CD4-positive, alpha-beta T cell treated with Interleukin-17A for 1 hour (primary cell): ENCODE measurements at regions not wholly inside any gene's neighbourhood (a gene's known extent, or its start where the extent isn't known, plus 50 kb on each side); places are given as distances from the start of the nearest gene placed in this dataset.
"Not testable (repeated sequence)": the region's sequence is repeated elsewhere in the genome, so short reads cannot be mapped to it uniquely, and the experiment has no call there.

ENCODE experiments used
- DNase-seq: peaks from one replicate; pipeline ENCODE4 v3.0.0-alpha.2; 2020

DNA sequence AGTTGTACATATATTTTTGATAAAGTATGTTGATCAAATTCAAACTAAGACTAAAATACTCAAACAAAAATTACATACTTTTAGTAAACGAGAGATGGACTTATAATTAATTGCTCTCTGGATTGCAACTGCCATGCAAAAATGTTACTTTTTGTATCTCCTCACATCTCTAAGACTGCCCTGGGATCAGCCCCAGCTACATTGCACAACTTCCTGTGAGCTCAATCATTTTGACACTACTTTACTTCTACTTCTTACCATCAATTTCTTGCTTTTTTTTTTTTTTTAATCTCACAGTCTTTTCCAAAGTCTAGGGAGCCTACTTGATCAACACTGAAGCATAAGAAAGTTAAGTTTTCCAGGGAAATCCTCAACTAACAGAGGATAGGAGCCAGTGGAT is 506.0 kb upstream of the CDH10 start:
- DNase-seq: no peak

DNA sequence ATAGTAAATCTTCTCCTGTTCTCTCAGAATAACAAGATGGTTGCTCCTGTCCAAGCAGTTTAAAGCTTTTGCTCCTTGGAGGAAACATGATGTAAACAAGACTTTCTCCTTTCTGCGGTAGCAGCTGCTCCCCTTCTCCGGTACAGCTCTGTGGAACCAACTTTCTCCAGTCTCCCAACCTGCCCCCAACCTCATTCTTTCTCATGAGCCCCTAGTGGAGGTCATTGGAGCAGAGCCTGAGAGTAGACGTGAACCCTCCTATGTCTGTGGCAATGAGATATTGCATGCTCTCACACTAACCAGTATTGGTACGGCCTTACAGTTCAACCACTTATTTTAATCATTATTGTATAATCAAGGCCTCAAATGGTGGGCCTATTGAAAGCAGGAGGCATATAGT is 483.8 kb upstream of the CDH10 start:
- no peak for DNase-seq

DNA sequence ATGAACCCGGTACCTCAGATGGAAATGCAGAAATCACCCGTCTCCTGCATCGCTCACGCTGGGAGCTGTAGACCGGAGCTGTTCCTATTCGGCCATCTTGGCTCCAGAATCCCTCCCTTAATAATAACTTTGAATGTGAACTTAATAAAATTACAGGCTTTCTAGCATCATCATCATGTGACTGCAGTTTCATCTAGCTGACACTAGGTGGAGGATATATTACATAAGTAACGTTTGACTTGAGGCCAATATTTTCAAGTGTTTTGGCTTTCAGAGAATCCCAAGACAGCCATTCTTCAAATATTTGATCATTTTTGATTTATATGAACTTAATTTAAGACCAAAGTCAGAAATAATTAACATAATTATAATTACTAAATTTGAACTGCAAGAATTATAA is 474.9 kb upstream of the CDH10 start:
- DNase-seq: no peak

DNA sequence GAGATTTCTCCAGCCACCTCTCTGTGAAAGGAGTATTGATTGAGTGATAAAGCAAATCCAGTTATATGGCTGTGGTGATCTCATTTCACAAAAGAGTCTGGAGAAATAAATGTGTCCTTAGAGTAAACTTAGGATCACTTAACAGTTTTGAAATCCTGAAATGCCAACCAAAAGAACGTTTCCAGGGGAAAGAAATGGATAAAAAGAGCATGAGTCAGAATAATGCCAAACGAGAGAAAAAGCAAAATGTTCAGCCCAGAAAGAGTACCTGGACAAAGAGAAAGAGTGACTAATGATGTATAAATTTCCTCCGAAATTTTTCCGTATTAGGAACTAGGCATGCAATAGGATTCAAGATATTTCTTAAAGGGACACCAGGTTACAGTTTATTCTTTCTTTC is 463.1 kb upstream of the CDH10 start:
- DNase-seq: no peak

DNA sequence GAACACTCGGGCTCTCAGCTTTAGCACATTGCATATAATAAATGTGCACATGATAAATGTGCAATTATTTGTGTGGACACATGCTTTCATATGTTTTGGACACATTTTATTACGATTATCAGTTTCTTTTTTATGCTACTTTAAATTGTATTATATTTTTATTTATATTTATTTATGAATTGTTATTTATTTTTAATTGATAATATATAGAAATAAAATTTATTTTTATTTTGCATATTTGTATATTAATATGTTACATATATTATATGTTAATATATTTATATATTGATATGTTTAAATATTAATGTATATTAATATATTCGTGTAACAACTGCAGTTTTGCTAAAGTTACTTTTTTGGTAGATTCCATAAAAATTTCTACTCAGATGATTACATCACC is 454.8 kb upstream of the CDH10 start:
- no peak for DNase-seq

DNA sequence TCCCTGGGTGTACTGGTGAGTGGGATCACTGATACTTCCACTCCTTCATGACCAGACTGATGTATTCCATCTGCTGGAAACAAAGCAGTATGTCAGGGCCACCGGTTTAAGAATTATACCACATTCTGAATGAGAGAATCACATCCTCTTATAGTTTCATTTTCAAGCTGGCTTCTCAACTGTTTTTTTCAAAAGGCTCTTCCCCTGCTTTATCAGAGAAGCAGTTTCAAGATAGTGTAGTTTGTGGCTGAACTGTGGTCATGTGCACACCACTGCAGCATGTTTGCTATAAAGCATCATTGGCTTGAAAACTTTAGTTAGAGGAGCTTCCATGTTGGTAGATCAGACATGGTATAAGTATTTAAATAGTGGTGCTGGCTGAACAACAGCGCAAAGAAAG is 450.5 kb upstream of the CDH10 start:
- no peak for DNase-seq

DNA sequence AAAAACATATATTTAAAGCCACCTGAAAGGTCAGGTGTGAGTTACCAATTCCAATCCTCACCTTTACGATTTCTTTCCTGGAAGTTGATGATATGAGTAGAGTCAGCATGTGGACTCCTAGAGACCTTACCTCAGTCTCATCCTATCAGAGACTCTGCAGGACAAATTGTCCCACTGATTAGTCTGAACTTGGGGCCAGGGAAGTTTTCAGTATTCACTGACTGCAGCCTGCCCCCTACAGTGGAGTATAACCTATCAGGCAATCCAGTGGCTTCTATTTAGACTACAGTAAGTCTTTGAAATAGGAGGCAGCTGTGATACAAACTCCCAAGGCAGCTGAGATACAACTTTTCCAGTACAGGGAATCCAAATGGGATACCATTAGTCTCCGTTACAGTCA is 449.4 kb upstream of the CDH10 start:
- DNase-seq: no peak

DNA sequence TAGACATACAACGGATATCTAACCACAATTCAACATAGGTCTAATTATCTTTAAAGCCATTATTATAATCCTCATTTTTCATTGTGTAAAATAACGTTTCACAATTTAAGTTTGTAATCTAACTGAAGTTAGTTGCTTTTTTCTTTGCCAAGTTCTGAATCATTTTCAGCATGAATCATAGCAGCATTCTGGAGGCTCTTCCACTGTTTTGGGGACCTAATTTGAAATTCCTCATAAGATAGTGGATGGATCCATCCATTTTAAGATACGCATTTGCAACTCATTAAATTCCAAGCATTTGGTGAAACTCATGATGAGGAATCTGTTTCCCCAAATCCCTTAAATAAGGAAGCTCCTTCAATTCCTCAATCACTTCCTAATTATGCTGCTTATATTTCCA is 447.1 kb upstream of the CDH10 start:
- DNase-seq: no peak

DNA sequence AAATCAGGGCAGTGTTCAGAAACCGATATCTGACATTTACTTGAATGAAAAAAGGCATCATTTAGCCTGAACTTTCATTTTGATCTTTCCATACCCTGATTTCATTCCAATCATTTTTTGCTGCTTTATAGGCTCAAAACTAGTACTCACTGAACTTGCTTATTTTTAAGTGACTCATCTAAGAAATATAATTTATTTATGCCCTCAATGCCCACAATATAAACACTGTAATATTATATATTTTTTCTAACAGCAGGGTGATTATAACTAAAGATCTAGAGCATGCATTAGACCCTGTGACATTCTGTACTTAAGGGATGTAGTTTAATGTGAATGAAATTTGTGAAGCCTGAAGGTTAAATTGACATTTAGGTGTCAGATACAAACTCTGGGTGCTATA is 446.1 kb upstream of the CDH10 start:
- DNase-seq: no peak

DNA sequence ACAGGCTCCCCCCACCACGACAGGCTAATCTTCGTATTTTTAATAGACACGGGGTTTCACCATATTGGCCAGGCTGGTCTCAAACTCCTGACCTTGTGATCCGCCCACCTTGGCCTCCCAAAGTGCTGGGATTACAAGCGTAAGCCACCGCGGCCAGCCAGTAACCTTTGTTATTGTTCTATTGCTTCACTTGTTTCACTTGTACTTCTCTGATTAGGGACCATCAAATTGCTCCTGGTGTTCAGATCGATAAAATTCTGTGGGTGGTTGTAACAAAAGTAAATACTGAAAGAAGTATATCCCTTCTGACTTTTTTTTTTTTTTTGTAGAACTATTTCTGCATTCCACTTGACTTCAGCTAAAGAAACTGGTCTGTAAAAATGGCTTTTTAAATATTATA is 445.5 kb upstream of the CDH10 start:
- no peak for DNase-seq

DNA sequence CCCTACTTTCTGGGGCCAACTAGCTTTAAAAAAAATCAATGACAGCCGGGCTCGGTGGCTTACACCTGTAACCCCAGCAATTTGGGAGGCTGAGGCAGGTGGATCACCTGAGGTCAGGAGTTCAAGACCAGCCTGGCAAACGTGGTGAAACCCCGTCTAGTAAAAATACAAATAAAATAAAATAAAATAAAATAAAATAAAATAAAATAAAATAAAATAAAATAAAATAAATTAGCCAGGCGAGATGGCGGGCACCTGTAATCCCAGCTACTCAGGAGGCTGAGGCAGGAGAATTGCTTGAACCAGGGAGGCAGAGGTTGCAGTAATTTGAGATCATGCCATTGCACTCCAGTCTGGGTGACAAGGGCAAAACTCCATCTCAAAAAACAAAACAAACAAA is 443.9 kb upstream of the CDH10 start:
- not testable (repeated sequence) for DNase-seq

DNA sequence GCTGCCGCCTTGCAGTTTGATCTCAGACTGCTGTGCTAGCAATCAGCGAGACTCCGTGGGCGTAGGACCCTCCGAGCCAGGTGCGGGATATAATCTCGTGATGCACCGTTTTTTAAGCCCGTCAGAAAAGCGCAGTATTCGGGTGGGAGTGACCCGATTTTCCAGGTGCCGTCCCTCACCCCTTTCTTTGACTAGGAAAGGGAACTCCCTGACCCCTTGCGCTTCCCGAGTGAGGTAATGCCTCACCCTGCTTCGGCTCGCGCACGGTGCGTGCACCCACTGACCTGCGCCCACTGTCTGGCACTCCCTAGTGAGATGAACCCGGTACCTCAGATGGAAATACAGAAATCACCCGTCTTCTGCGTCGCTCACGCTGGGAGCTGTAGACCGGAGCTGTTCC is 438.5 kb upstream of the CDH10 start:
- not testable (repeated sequence) for DNase-seq

DNA sequence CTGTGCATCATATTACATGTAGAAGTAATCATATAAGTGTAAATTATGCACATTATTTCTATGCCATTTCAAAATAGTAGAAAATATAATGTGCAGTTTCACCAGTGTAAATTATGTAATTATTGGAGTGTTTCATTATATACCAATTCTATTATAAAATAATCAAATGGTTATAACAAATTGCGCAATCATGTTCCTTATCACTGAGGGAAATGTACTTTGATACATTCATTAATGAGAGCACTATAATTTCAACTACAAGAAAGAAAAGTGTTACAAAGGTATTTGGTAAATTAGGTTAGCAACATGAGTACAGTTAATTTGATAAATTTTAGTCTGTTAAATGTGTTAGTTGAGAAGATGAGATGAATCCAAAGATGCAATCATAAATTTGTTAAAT is 421.5 kb upstream of the CDH10 start:
- DNase-seq: no peak

DNA sequence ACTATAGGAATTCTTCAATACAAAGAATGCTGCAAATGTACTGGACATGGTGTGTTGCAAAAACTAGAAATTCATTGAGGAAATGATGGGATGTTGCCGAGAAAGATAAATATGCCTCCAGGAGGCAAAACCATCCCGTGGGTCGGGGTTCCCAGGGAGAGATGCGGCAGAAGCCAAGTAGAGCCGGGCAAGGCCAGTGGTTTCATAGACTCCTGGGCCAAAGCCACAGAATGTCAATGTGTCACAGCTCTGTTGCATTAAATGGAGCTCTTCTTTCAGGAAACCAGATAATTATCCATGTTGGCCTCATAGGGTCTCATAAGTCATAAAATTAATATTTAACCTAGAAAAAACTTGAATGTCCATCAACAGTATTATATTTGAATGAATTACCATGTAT is 419.5 kb upstream of the CDH10 start:
- DNase-seq: no peak

DNA sequence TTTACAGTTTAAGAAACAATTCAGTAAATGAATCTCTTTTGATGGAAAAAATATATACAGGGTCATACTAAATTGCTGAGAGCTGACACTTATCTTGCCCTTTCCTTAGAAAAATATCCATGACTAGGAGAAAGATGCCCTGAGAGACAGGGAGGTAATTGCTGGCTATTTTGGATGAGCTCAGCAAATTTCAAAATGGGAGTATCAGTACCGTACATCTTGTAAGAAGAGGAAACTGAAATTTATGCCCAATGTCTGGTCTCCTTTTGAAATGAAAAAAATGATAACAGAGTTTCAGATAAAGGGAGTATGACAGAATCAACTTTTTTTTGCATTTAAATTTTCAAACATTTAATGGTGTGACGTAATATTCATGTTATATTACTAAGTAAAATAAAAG is 415.8 kb upstream of the CDH10 start:
- no peak for DNase-seq

DNA sequence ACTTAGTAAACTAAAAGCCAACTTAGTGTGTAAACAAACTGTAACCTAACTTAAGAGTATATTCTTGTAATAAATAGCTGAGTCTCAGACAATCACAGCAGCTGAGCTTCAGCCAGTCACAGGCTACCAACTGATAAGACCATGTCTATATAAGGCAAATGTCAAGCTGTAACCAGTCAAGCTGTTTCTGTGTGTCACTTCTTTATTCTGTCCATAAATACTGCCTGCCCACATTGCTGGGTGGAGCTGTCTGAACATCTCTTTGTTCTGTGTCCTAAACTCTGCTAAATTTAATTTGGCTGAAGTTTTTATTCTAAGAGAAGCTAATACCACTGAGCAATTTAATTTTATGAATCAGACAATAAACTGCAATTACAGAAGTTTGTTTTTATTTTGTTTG is 412.1 kb upstream of the CDH10 start:
- DNase-seq: no peak

DNA sequence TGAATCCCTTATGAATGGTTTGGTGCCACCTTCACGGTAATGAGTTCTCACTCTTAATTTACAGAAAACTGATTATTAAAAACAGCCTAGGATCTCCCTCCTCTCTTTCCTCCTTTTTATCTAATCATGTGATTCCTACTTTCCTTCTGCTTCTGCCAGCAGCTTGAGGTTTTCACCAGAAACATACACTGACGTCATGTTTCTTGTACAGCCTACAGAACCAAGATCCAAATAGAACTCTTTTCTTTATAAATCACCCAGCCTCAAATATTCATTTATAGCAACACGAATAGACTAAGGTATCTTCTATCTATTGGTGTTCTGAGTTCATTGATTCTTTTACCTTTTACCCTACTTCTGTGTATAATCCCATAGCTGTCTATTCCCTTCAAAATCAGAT is 388.9 kb upstream of the CDH10 start:
- no peak for DNase-seq

DNA sequence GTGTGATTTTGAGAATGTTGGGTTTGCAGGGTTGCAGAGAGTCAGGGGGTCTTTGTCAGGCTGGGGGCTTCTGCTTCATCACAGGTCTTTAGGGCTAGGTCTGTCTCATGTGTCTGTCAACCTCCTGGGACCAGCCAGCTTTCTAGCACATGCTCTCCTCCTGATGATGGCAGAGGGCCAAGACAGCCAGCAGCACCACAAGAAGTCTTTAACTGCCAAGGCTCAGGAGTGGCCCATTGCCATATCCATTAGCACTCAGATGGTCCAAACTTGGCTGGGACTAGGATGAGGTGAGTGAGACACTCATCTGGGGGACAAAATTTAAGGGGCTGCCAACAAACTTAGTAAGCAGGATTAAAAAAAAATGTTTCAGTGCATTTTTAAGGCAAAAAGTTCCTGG is 384.2 kb upstream of the CDH10 start:
- DNase-seq: no peak

DNA sequence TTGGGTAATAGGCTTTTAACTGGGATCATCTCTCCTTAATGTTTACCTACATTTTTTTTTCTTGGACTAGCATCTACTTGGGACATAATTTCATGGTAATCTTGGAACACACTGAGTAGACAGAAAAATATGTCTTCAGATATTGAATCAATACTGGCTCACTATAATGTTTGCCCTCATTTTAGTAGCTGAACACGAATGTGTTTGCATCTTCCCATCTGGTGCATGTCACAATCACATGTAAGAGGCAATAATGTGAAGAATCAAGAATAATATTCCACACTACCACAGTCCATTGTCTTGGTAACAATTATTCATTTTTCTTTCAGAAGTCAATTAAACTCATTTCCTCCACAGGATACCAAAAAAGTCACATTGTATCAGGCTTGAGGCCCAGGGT is 382.7 kb upstream of the CDH10 start:
- no peak for DNase-seq

DNA sequence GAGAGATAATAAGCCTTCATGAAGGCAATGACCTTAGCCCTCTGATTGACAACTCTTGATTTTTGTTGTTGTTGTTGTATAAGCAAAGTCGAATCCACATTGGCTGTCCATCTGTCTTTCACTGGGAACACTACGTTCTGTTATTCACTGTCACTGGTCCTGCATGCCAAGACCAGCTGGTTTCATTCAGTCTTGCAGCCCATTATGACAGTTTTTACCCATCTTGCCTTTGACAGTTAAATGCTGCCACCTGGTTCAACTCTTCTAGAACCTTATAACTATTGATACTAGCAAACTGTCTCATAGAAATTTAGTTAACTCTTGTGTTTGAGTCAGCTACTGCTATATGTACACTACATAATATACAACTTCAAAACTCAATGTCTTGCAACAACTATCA is 382.3 kb upstream of the CDH10 start:
- no peak for DNase-seq

DNA sequence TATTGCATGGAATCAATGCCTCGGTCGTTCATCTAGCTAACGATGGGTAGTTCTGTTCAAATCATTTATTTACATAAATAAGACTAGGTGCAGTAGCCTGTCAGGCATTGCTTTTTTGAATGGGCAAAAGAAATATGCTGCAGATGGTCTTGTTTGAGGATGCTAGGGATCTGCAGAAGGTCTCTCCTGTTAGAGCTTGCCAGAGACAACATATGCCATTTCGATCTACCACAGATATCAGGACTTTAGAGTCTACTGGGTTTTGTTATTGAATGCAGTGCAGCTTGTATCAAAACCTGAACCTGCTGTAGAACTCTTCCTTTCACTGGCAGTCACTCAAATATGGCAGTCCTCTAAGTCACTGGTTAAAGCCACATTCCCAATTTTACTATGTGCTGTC is 381.1 kb upstream of the CDH10 start:
- no peak for DNase-seq

DNA sequence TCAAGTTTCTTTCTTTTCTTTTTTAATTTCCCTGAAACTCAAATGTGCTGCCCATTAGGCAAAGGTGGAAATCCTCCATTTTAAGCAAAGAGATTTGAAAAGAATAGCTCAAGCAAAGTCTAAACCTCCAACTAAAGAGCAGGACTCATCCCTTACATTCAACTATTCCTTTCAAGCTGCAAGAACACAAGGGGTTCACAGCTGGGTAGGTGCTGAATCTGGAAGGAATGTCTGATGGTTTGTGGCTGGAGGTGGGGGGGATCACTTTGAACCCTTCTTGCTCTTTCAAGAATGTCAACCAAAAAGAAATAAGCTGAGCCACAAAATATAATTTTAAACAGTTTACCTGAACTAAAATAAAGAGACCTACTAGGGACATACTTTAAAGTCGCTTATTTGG is 375.7 kb upstream of the CDH10 start:
- no peak for DNase-seq

DNA sequence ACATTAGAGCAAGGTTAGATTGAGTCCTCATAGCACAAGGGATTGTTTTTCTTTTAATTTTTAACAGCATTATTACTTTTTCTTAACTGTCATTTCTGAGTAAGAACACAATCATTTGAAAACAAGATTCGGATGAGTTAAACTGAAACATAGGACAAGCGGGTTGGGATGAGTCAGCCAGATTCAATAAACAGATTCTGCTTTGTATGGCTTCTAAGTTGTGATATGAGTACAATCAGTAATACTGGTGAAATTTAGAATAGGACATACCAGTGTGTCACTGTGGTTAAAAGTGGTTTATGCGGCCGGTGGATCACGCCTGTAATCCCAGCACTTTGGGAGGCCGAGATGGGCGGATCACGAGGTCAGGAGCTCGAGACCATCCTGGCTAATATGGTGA is 364.3 kb upstream of the CDH10 start:
- no peak for DNase-seq

DNA sequence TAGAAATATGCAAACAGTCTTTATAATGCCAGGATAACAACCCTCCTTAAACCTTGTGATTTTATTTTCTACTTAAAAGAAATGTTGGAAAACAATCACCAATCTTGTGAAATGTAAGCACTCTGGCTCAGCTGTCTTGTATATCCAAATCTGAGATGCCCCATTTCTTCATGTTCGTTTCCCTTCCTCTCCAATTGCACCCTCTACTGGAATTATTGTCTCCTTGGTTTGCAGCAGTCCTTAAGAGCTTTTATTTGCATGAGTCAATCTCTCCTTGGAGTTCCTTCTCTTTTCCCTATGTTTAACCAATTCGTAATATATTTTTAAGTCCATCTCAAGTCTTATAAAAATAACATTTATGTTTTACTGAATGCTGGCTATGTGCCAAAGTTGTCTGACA is 362.0 kb upstream of the CDH10 start:
- DNase-seq: no peak

DNA sequence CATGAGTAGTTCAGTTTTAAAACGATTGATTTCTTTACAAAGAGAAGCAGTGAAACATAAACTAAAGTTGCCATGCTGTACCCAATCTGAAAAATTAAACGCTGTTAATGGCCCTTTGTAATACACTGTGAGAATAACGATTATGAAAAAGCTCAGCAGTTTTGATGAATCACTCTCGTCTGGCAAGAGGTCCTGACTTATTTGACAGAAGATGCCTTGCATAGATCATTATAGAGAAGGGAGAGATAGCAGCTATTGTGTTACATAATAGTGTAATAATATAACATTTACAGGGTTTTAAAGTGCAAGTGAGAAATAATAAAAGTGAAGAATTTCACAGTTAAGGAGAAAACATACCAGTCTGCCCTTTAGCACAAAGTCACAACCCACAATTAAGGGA is 361.5 kb upstream of the CDH10 start:
- DNase-seq: no peak

DNA sequence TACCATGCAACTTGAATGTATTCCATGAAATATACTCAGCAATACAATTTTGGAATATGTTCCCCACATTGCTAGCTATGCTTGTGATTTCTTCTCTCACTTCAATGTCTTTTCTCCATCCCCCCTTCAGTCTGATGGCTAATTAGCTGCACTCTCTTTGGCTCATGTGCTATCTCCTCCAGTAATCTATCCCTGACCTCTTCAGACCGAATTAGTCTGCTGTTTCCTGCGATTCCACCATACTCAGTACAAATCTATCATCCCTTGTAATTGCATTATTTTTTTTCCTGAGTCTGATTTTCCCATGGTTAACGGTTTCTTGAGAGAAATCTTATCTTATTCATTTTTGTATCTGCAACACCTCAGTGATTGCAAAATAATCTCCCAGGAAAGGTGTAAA is 360.7 kb upstream of the CDH10 start:
- no peak for DNase-seq

DNA sequence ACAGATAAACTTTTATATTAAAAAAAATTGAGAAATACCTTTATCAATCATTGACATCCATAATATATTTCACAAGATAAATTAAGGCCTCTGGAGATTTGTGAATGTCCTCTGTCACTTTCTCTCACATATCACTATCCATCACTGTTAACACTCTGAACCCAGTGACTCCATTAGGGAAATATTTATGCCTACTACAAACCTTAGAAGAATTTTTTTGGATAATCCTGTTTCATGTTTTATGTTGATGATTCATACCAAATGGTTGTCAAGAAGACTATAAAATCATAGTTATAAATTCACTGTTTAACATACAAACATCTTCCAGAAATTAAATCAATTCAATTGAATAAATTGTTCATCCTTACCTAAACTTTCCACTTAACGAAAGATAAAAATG is 357.6 kb upstream of the CDH10 start:
- no peak for DNase-seq
